GM23338 (cell line): ENCODE measurements at regions not wholly inside any gene's neighbourhood (a gene's known extent, or its start where the extent isn't known, plus 50 kb on each side); places are given as distances from the start of the nearest gene placed in this dataset.
"Not testable (repeated sequence)": the region's sequence is repeated elsewhere in the genome, so short reads cannot be mapped to it uniquely, and the experiment has no call there.

Experiments used
- ATAC-seq: fragments of 200-7000 bp; cut with Tn5 transposase; 3 replicates; pipeline ENCODE4 v1.9.1; 2020
- DNase-seq: peaks from one replicate; pipeline ENCODE4 v3.0.0-alpha.2; 2015; ENCODE audit warnings: low spot score
- H2AFZ ChIP-seq: fragments of 200-600 bp; sonication (generic); 2 replicates; pipeline ENCODE4 v1.8.0; 2016; ENCODE audit warnings: antibody characterized with exemption, mild to moderate bottlenecking, moderate library complexity
- H3F3A ChIP-seq: fragments of 200-600 bp; sonication (generic); replicated peaks from 2 replicates; pipeline ENCODE4 v1.8.0; 2017; ENCODE audit warnings: antibody characterized with exemption, mixed run types, low read depth
- H3K27ac ChIP-seq: fragments of 200-600 bp; sonication (generic); 2 replicates; pipeline ENCODE4 v1.6.1; 2016; ENCODE audit warnings: low read depth
- H3K27me3 ChIP-seq: fragments of 200-600 bp; sonication (generic); 2 replicates; pipeline ENCODE4 v1.8.0; 2016; ENCODE audit warnings: mild to moderate bottlenecking, mixed run types, moderate library complexity; ENCODE audit not compliant: insufficient read depth
- H3K36me3 ChIP-seq: fragments of 200-600 bp; sonication (generic); 2 replicates; pipeline ENCODE4 v1.8.0; 2016; ENCODE audit warnings: mild to moderate bottlenecking; ENCODE audit not compliant: insufficient read depth
- H3K4me1 ChIP-seq: fragments of 200-600 bp; sonication (generic); 2 replicates; pipeline ENCODE4 v1.8.0; 2016; ENCODE audit warnings: mild to moderate bottlenecking, moderate library complexity; ENCODE audit not compliant: insufficient read depth
- H3K4me2 ChIP-seq: fragments of 200-600 bp; sonication (generic); 2 replicates; pipeline ENCODE4 v1.7.1; 2017; ENCODE audit warnings: mixed run types
- H3K4me3 ChIP-seq: fragments of 200-600 bp; sonication (generic); 2 replicates; pipeline ENCODE4 v1.6.1; 2016; ENCODE audit warnings: mixed run types
- H3K79me2 ChIP-seq: fragments of 200-600 bp; sonication (generic); replicated peaks from 2 replicates; pipeline ENCODE4 v1.8.0; 2017; ENCODE audit warnings: mild to moderate bottlenecking; ENCODE audit not compliant: insufficient read depth
- H3K9me2 ChIP-seq: fragments of 200-600 bp; sonication (generic); 2 replicates; pipeline ENCODE4 v1.8.0; 2017; ENCODE audit not compliant: insufficient read depth
- H4K20me1 ChIP-seq: fragments of 200-600 bp; sonication (generic); replicated peaks from 2 replicates; pipeline ENCODE4 v1.8.0; 2017; ENCODE audit warnings: mild to moderate bottlenecking; ENCODE audit not compliant: insufficient read depth
- H3K27ac Mint-ChIP-seq: 2 replicates; pipeline ENCODE4 v1.8.0; 2020; ENCODE audit warnings: inconsistent platforms, mild to moderate bottlenecking, moderate library complexity, mixed read lengths
- H3K27me3 Mint-ChIP-seq: 3 replicates; pipeline ENCODE4 v1.8.0; 2022; ENCODE audit warnings: low read depth, mild to moderate bottlenecking, moderate library complexity, mixed read lengths, inconsistent platforms; ENCODE audit not compliant: insufficient read depth, poor library complexity
- H3K36me3 Mint-ChIP-seq: 3 replicates; pipeline ENCODE4 v1.8.0; 2021; ENCODE audit warnings: low read depth, mild to moderate bottlenecking, inconsistent platforms, moderate library complexity, mixed read lengths
- H3K4me1 Mint-ChIP-seq: 3 replicates; pipeline ENCODE4 v1.8.0; 2020; ENCODE audit warnings: mild to moderate bottlenecking, inconsistent platforms, mixed read lengths
- H3K4me3 Mint-ChIP-seq: 3 replicates; pipeline ENCODE4 v1.8.0; 2021; ENCODE audit warnings: moderate library complexity, mild to moderate bottlenecking, inconsistent platforms, mixed read lengths
- H3K9me3 Mint-ChIP-seq: 3 replicates; pipeline ENCODE4 v1.8.0; 2020; ENCODE audit warnings: moderate library complexity, mild to moderate bottlenecking, inconsistent platforms, mixed read lengths
- CREB1 ChIP-seq: fragments of 250-450 bp; sonication (Bioruptor Pico); IDR thresholded peaks from 2 replicates; pipeline ENCODE4 v1.5.0; 2020; ENCODE audit warnings: low read depth, mild to moderate bottlenecking, moderate library complexity
- ZNF331 ChIP-seq: fragments of 250-450 bp; sonication (Bioruptor Pico); IDR thresholded peaks from 2 replicates; pipeline ENCODE4 v1.5.0; 2020; ENCODE audit warnings: low read depth, mild to moderate bottlenecking, moderate library complexity
- TF ChIP-seq, protein P1 (sequence below): IDR thresholded peaks from one replicate; pipeline ENCODE4 v1.6.1; 2018; ENCODE audit warnings: antibody characterized with exemption; ENCODE audit not compliant: unreplicated experiment
- TF ChIP-seq, protein P2 (sequence below): IDR thresholded peaks from 2 replicates; pipeline ENCODE4 v1.6.1; 2016; ENCODE audit warnings: antibody characterized with exemption
- TF ChIP-seq, protein P3 (sequence below), 2 experiments: fragments of 200-600 bp in 1 of 2; sonication (generic) in 1 of 2; conservative IDR thresholded peaks; 2 replicates each; pipeline versions ENCODE4 v1.5.1 to v1.6.1; 2016 to 2017; ENCODE audit warnings: antibody characterized with exemption in 2 of 2, low read depth in 2 of 2, mild to moderate bottlenecking in 2 of 2, moderate library complexity in 1 of 2

DNA sequence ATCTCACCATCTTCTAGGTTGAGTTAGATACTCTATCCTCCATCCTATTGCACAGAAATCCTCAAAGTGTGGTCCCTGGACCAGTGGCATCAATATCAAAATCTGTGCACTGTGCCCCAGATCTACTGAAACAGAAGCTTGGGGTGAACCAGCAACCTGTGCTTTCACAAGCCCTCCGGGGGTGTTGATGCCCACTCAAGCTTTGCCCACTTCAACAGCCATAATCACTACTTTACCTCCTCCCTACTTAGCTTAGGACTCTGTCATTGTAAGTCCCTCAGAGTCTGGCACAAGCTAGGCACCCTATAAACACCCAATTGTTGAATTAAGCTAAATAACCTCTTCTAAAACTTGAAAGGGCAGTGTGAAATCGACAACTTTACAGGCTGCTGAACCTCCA, 144.2 kb upstream of the SOD1 start:
- DNase-seq (no peak), ATAC-seq (no peak)
- no peaks in the 10 kb centered on the region for H3K36me3 ChIP-seq
- Mint-ChIP-seq H3K36me3 (no peaks in the 10 kb centered on the region; the same call in 2 of the 3 replicates), H3K27me3 (peaks cover 2% of the 10 kb centered on the region), H3K27ac (no peak overlapping the region; the same call in 1 of the 2 replicates), H3K4me3 (peak overlapping the region; percentile 11; the same call in 2 of the 3 replicates), H3K9me3 (no peaks in the 10 kb centered on the region), H3K4me1 (peaks cover 18% of the 10 kb centered on the region)
- no peak overlapping the region for H3K27ac ChIP-seq
- H3K4me1 ChIP-seq = peaks cover 11% of the 10 kb centered on the region
- no peaks in the 10 kb centered on the region for H3K27me3 ChIP-seq
- no peak overlapping the region for H3K4me2 ChIP-seq
- no peak overlapping the region for H3K4me3 ChIP-seq
- TF ChIP-seq, protein P1, sequence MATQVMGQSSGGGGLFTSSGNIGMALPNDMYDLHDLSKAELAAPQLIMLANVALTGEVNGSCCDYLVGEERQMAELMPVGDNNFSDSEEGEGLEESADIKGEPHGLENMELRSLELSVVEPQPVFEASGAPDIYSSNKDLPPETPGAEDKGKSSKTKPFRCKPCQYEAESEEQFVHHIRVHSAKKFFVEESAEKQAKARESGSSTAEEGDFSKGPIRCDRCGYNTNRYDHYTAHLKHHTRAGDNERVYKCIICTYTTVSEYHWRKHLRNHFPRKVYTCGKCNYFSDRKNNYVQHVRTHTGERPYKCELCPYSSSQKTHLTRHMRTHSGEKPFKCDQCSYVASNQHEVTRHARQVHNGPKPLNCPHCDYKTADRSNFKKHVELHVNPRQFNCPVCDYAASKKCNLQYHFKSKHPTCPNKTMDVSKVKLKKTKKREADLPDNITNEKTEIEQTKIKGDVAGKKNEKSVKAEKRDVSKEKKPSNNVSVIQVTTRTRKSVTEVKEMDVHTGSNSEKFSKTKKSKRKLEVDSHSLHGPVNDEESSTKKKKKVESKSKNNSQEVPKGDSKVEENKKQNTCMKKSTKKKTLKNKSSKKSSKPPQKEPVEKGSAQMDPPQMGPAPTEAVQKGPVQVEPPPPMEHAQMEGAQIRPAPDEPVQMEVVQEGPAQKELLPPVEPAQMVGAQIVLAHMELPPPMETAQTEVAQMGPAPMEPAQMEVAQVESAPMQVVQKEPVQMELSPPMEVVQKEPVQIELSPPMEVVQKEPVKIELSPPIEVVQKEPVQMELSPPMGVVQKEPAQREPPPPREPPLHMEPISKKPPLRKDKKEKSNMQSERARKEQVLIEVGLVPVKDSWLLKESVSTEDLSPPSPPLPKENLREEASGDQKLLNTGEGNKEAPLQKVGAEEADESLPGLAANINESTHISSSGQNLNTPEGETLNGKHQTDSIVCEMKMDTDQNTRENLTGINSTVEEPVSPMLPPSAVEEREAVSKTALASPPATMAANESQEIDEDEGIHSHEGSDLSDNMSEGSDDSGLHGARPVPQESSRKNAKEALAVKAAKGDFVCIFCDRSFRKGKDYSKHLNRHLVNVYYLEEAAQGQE = no peak
- TF ChIP-seq, protein P2, sequence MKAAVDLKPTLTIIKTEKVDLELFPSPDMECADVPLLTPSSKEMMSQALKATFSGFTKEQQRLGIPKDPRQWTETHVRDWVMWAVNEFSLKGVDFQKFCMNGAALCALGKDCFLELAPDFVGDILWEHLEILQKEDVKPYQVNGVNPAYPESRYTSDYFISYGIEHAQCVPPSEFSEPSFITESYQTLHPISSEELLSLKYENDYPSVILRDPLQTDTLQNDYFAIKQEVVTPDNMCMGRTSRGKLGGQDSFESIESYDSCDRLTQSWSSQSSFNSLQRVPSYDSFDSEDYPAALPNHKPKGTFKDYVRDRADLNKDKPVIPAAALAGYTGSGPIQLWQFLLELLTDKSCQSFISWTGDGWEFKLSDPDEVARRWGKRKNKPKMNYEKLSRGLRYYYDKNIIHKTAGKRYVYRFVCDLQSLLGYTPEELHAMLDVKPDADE = no peak
- TF ChIP-seq, protein P3, sequence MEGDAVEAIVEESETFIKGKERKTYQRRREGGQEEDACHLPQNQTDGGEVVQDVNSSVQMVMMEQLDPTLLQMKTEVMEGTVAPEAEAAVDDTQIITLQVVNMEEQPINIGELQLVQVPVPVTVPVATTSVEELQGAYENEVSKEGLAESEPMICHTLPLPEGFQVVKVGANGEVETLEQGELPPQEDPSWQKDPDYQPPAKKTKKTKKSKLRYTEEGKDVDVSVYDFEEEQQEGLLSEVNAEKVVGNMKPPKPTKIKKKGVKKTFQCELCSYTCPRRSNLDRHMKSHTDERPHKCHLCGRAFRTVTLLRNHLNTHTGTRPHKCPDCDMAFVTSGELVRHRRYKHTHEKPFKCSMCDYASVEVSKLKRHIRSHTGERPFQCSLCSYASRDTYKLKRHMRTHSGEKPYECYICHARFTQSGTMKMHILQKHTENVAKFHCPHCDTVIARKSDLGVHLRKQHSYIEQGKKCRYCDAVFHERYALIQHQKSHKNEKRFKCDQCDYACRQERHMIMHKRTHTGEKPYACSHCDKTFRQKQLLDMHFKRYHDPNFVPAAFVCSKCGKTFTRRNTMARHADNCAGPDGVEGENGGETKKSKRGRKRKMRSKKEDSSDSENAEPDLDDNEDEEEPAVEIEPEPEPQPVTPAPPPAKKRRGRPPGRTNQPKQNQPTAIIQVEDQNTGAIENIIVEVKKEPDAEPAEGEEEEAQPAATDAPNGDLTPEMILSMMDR (conservative IDR thresholded peaks at IDR 0.05; ENCODE audit: low read depth in 2 of 2) = no peak
- no peak for TF ChIP-seq ZNF331 (CRISPR knock-in tag)
- no peak for TF ChIP-seq CREB1 (CRISPR knock-in tag)
- no peaks in the 10 kb centered on the region; the same call in 1 of the 2 replicates for H4K20me1 ChIP-seq
- H3K79me2 ChIP-seq = peaks cover 33% of the 10 kb centered on the region
- 0 out of 2 replicates have a peak, but pooled peaks cover 3% of the 10 kb centered on the region for H3F3A ChIP-seq
- no peaks in the 10 kb centered on the region for H3K9me2 ChIP-seq
- no peak overlapping the region for H2AFZ ChIP-seq

DNA sequence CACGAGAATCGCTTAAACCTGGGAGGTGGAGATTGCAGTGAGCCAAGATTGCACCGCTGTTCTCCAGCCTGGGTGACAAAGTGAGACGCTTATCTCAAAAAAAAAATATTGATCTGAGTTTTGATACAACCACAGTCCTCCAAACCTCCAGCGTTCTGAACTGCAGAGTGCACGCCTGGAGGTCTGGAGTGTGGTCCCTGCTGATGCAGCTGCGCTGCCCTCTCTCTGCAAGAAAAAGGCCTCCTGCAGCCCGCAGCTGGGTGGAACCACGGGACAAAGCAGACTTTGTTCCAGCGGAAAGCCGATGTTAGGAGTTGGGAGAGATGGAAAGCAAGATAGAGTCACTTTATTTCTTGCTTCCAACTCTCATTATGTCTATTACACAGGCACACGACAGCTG, 144.9 kb upstream of the SOD1 start:
- H3K36me3 Mint-ChIP-seq = no peaks in the 10 kb centered on the region; the same call in 2 of the 3 replicates
- H3F3A ChIP-seq = 0 out of 2 replicates have a peak, but pooled peaks cover 2% of the 10 kb centered on the region
- H2AFZ ChIP-seq = no peak overlapping the region
- no peak overlapping the region for H3K4me3 ChIP-seq
- peak overlapping the region; percentile 11; the same call in 1 of the 3 replicates for H3K4me3 Mint-ChIP-seq
- peak overlapping the region; percentile 74; the same call in 1 of the 2 replicates for H3K27ac Mint-ChIP-seq
- peaks cover 24% of the 10 kb centered on the region for H3K4me1 Mint-ChIP-seq
- peaks cover 11% of the 10 kb centered on the region for H3K4me1 ChIP-seq
- H3K4me2 ChIP-seq = 0 out of 2 replicates have a peak overlapping the region, but pooled peaks have one; percentile 45
- H3K9me3 Mint-ChIP-seq = no peaks in the 10 kb centered on the region
- TF ChIP-seq, protein P3 (conservative IDR thresholded peaks at IDR 0.05; ENCODE audit: low read depth in 2 of 2) = peak in 1 of 2 experiments; percentile 47; a peak in 3 of 4 replicates
- TF ChIP-seq, protein P2 = no peak
- H3K79me2 ChIP-seq = peaks cover 32% of the 10 kb centered on the region
- peaks cover 2% of the 10 kb centered on the region for H3K27me3 Mint-ChIP-seq
- peak; percentile 66 for DNase-seq
- H4K20me1 ChIP-seq = no peaks in the 10 kb centered on the region; the same call in 1 of the 2 replicates
- H3K9me2 ChIP-seq = no peaks in the 10 kb centered on the region
- H3K27me3 ChIP-seq = no peaks in the 10 kb centered on the region
- no peak overlapping the region for H3K27ac ChIP-seq
- no peaks in the 10 kb centered on the region for H3K36me3 ChIP-seq
- peak; percentile 93 for ATAC-seq

DNA sequence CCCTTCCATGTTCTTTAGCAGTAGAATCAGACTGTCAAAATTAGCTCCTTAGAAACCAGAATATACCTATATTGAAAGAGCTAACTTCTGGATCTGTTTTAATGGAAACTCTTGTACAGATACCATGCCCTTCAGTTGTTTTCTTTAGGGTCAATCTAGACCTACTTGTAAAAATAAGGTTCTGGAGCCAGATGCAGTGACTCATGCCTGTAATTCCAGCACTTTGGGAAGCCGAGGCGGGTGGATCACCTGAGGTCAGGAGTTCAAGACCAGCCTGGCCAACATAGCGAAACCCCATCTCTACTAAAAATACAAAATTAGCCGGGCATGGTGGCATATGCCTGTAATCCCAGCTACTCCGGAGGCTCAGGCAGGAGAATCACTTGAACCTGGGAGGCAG, 146.0 kb upstream of the SOD1 start:
- H3K27me3 Mint-ChIP-seq, H3K27ac ChIP-seq, H3K36me3 Mint-ChIP-seq, H3K9me3 Mint-ChIP-seq, H3K27ac Mint-ChIP-seq, H3F3A ChIP-seq, H3K27me3 ChIP-seq, H3K4me3 ChIP-seq, H2AFZ ChIP-seq, H3K4me2 ChIP-seq, H4K20me1 ChIP-seq, H3K4me3 Mint-ChIP-seq, H3K9me2 ChIP-seq, ATAC-seq, H3K36me3 ChIP-seq, DNase-seq: not testable (repeated sequence)
- Histone ChIP-seq H3K79me2 (peaks cover 32% of the 10 kb centered on the region), H3K4me1 (peaks cover 14% of the 10 kb centered on the region)
- peaks cover 34% of the 10 kb centered on the region for H3K4me1 Mint-ChIP-seq
